ENCODE measurements at regions not wholly inside any gene's neighbourhood (a gene's known extent, or its start where the extent isn't known, plus 50 kb on each side); places are given as distances from the start of the nearest gene placed in this dataset.

DNA sequence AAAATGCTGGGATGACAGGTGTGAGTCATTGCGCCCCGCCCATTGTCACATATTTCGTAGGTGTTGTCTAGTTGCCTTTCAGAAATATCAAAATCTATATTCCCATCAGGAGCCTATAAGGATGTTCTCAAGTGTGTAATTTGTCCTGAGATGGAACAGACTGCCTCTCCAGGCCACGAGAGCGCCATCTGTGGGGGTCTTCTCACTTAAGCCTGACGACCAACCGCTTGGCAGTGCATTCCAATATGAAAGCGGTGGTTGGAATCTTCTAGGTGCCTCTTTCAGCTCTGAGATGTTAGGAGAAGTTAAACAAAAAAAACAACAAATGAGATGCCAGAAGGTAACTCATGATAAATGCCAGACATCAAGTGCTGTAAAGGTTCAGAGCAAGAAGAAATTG lies 488.5 kb downstream of the QKI start:
- H3K27ac ChIP-seq (ENCODE audit: low read depth, low read length) = no peak overlapping the region
- RAD21 ChIA-PET (ENCODE audit: low non-redundant PET in 1 of 2, low total read pairs in 2 of 2, uncharacterized antibody in 2 of 2, unreplicated experiment in 2 of 2) = no interaction called here
- H4K20me1 ChIP-seq (ENCODE audit: insufficient read depth) = no peaks in the 10 kb centered on the region
- CTCF ChIA-PET = no interaction called here
- H3K4me3 ChIP-seq (replicated peaks in 1 of 2; ENCODE audit: low read depth in 1 of 2, low read length in 2 of 2) = no peak overlapping the region
- no peaks in the 10 kb centered on the region for H3K79me2 ChIP-seq (ENCODE audit: insufficient read depth, low read length)
- intact Hi-C loops (cut with micrococcal nuclease) = no loop called here
- H3K4me2 ChIP-seq (ENCODE audit: low read length) = no peak overlapping the region
- H3K9me2 ChIP-seq (ENCODE audit: insufficient read depth) = no peaks in the 10 kb centered on the region
- no peaks in the 10 kb centered on the region for H3K36me3 ChIP-seq (ENCODE audit: control insufficient read depth in 1 of 2, insufficient read depth in 2 of 2, low read length in 2 of 2)
- no peak overlapping the region for H3K9ac ChIP-seq (ENCODE audit: low read length)
- TF ChIP-seq ELF1 (IDR thresholded peaks at IDR 0.05; ENCODE audit: borderline replicate concordance, low read depth) (no peak), FOSL1 (IDR thresholded peaks at IDR 0.05; ENCODE audit: low read depth) (no peak), JUND (IDR thresholded peaks at IDR 0.05) (no peak), ZNF274 (IDR thresholded peaks at IDR 0.05; ENCODE audit: low read depth, low read length) (no peak), CBX3 (IDR thresholded peaks at IDR 0.05; ENCODE audit: low read depth) (no peak), POLR2AphosphoS5 (IDR thresholded peaks at IDR 0.05; ENCODE audit: low read depth, low read length) (no peak), ZFX (IDR thresholded peaks at IDR 0.05) (no peak), POLR2A (IDR thresholded peaks at IDR 0.05; ENCODE audit: borderline replicate concordance, extremely low read depth, insufficient read depth, insufficient read length) (no peak), SIN3A (IDR thresholded peaks at IDR 0.05; ENCODE audit: low read depth) (no peak), REST (IDR thresholded peaks at IDR 0.05; ENCODE audit: low read depth) (no peak), YY1 (IDR thresholded peaks at IDR 0.05; ENCODE audit: extremely low read depth, insufficient replicate concordance, low read depth, low read length) (no peak), RAD21 (IDR thresholded peaks at IDR 0.05; ENCODE audit: low read depth) (no peak), SRF (IDR thresholded peaks at IDR 0.05; ENCODE audit: low read depth) (no peak)
- TF ChIP-seq, protein P1, sequence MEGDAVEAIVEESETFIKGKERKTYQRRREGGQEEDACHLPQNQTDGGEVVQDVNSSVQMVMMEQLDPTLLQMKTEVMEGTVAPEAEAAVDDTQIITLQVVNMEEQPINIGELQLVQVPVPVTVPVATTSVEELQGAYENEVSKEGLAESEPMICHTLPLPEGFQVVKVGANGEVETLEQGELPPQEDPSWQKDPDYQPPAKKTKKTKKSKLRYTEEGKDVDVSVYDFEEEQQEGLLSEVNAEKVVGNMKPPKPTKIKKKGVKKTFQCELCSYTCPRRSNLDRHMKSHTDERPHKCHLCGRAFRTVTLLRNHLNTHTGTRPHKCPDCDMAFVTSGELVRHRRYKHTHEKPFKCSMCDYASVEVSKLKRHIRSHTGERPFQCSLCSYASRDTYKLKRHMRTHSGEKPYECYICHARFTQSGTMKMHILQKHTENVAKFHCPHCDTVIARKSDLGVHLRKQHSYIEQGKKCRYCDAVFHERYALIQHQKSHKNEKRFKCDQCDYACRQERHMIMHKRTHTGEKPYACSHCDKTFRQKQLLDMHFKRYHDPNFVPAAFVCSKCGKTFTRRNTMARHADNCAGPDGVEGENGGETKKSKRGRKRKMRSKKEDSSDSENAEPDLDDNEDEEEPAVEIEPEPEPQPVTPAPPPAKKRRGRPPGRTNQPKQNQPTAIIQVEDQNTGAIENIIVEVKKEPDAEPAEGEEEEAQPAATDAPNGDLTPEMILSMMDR (IDR thresholded peaks at IDR 0.05 in 2 of 3, conservative IDR thresholded peaks at IDR 0.05 in 1 of 3; ENCODE audit: borderline replicate concordance in 1 of 3, insufficient read depth in 1 of 3, low read depth in 2 of 3, low read length in 2 of 3) = no peak
- H2AFZ ChIP-seq (ENCODE audit: low read depth, low read length, poor library complexity, severe bottlenecking) = no peak overlapping the region
- no peaks in the 10 kb centered on the region for H3K4me1 ChIP-seq (ENCODE audit: control insufficient read depth in 1 of 2, insufficient read depth in 2 of 2, low read length in 2 of 2)
- ATAC-seq (no peak), DNase-seq (ENCODE audit: low read depth, low spot score) (no peak)
- no peaks in the 10 kb centered on the region for H3K9me3 ChIP-seq (ENCODE audit: control insufficient read depth in 1 of 2, insufficient read depth in 1 of 2, low read depth in 1 of 2, low read length in 2 of 2)
- H3K27me3 ChIP-seq (ENCODE audit: insufficient read depth, low read length) = no peaks in the 10 kb centered on the region
- POLR2A ChIA-PET = no interaction called here
- no TSS peak for BruUV-seq (replicated peaks)
